Osteocyte (in vitro differentiated cells): ENCODE measurements at regions not wholly inside any gene's neighbourhood (a gene's known extent, or its start where the extent isn't known, plus 50 kb on each side); places are given as distances from the start of the nearest gene placed in this dataset.

Experiments used
- DNase-seq: peaks from one replicate; pipeline ENCODE4 v3.0.0; 2021; ENCODE audit warnings: mixed read lengths; ENCODE audit not compliant: unreplicated experiment; ENCODE audit errors: extremely low spot score
- H3K27ac Mint-ChIP-seq: one replicate; pipeline ENCODE4 v1.8.0; 2021; ENCODE audit warnings: mild to moderate bottlenecking, mixed read lengths; ENCODE audit not compliant: unreplicated experiment
- H3K27me3 Mint-ChIP-seq: one replicate; pipeline ENCODE4 v1.8.0; 2021; ENCODE audit warnings: mixed read lengths; ENCODE audit not compliant: unreplicated experiment
- H3K36me3 Mint-ChIP-seq: one replicate; pipeline ENCODE4 v1.8.0; 2021; ENCODE audit warnings: mixed read lengths; ENCODE audit not compliant: unreplicated experiment
- H3K4me1 Mint-ChIP-seq: one replicate; pipeline ENCODE4 v1.8.0; 2021; ENCODE audit warnings: mixed read lengths; ENCODE audit not compliant: unreplicated experiment
- H3K4me3 Mint-ChIP-seq: one replicate; pipeline ENCODE4 v1.8.0; 2021; ENCODE audit warnings: mild to moderate bottlenecking, moderate library complexity, mixed read lengths; ENCODE audit not compliant: unreplicated experiment
- H3K9me3 Mint-ChIP-seq: one replicate; pipeline ENCODE4 v1.8.0; 2021; ENCODE audit warnings: mixed read lengths; ENCODE audit not compliant: unreplicated experiment
- TF ChIP-seq, protein P1 (sequence below): fragments of 200-600 bp; sonication (generic); IDR thresholded peaks from 2 replicates; pipeline ENCODE4 v1.5.0; 2021; ENCODE audit warnings: antibody characterized with exemption, mild to moderate bottlenecking, moderate library complexity

DNA sequence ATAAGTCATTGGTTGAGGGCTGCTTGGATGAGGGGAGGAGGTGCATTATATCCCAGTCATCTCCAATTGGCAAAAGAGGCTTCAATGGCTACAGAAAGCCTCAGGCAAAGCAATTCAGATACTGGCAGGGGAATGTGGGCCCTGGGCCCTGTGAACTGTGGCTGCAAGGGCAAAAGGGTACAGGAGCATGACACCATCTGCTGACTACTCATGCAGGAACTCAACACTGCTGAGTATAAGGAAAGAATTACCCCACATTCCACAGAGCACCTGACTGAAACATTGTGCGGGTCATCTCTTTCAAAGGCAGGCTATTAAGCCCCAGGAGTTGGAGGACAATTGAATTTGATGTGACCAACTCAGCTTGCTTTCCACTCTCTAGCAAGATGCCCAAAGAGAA is 92.1 kb upstream of the SPTLC3 start:
- Mint-ChIP-seq H3K27me3 (peaks cover 29% of the 10 kb centered on the region), H3K9me3 (peaks cover 1% of the 10 kb centered on the region), H3K36me3 (no peaks in the 10 kb centered on the region), H3K4me1 (no peaks in the 10 kb centered on the region), H3K4me3 (no peak overlapping the region), H3K27ac (no peak overlapping the region)
- no peak for DNase-seq
- TF ChIP-seq, protein P1, sequence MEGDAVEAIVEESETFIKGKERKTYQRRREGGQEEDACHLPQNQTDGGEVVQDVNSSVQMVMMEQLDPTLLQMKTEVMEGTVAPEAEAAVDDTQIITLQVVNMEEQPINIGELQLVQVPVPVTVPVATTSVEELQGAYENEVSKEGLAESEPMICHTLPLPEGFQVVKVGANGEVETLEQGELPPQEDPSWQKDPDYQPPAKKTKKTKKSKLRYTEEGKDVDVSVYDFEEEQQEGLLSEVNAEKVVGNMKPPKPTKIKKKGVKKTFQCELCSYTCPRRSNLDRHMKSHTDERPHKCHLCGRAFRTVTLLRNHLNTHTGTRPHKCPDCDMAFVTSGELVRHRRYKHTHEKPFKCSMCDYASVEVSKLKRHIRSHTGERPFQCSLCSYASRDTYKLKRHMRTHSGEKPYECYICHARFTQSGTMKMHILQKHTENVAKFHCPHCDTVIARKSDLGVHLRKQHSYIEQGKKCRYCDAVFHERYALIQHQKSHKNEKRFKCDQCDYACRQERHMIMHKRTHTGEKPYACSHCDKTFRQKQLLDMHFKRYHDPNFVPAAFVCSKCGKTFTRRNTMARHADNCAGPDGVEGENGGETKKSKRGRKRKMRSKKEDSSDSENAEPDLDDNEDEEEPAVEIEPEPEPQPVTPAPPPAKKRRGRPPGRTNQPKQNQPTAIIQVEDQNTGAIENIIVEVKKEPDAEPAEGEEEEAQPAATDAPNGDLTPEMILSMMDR = no peak

DNA sequence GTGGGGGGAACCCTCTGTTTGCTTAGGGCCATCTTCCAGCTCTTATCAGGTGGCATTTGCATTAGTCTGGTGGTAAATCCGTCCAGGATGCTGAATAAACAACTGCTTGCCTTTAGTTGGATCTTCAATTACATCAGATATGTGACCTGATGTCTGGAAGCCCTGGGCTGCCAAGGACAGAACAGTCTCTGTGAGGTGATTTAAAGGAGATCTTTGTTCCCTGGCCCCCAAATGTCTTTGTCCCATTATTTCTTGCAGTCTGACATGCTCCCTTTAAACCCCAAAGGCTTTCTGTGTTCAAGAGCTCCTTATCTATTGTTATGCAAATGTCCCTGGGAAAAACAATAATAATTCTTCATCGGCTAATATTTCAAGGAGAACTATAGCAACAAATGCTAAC is 84.6 kb upstream of the SPTLC3 start:
- H3K4me1 Mint-ChIP-seq = peaks cover 27% of the 10 kb centered on the region
- TF ChIP-seq, protein P1 = no peak
- DNase-seq = no peak
- no peak overlapping the region for H3K4me3 Mint-ChIP-seq
- peaks cover 8% of the 10 kb centered on the region for H3K27me3 Mint-ChIP-seq
- H3K27ac Mint-ChIP-seq = no peak overlapping the region
- H3K36me3 Mint-ChIP-seq = no peaks in the 10 kb centered on the region
- H3K9me3 Mint-ChIP-seq = peaks cover 7% of the 10 kb centered on the region

DNA sequence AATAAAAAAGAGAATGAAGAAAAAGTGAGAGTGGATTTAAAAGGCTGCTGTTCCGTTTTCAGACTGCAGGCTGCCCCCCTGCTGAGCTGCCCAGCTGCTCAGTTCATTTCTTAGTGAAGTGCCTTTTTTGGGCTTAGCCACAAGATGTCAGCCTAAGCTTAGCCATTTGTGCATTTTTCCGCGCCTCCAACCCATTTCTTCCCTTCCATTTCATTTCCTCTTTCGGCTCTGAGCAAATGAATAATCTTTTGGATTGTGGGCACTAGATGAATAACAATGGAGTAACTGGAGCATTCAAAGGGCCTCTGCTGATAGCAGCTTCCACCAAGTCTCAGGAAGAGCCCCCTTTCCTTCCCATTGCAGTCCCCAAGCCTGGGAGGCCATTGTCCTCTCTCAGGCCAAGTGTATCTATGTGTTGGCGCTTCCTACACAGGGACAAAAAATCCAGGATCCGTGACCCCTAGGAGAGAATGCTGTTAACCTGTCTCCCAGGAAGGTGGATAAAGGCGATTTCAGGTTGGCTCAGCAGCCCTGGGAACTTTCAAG is 83.5 kb upstream of the SPTLC3 start:
- Mint-ChIP-seq H3K27ac (no peak overlapping the region), H3K4me3 (no peak overlapping the region), H3K36me3 (no peaks in the 10 kb centered on the region), H3K27me3 (peaks cover 8% of the 10 kb centered on the region), H3K4me1 (peaks cover 35% of the 10 kb centered on the region), H3K9me3 (peaks cover 7% of the 10 kb centered on the region)
- DNase-seq = peak; percentile 89
- TF ChIP-seq, protein P1 = peak; percentile 96

DNA sequence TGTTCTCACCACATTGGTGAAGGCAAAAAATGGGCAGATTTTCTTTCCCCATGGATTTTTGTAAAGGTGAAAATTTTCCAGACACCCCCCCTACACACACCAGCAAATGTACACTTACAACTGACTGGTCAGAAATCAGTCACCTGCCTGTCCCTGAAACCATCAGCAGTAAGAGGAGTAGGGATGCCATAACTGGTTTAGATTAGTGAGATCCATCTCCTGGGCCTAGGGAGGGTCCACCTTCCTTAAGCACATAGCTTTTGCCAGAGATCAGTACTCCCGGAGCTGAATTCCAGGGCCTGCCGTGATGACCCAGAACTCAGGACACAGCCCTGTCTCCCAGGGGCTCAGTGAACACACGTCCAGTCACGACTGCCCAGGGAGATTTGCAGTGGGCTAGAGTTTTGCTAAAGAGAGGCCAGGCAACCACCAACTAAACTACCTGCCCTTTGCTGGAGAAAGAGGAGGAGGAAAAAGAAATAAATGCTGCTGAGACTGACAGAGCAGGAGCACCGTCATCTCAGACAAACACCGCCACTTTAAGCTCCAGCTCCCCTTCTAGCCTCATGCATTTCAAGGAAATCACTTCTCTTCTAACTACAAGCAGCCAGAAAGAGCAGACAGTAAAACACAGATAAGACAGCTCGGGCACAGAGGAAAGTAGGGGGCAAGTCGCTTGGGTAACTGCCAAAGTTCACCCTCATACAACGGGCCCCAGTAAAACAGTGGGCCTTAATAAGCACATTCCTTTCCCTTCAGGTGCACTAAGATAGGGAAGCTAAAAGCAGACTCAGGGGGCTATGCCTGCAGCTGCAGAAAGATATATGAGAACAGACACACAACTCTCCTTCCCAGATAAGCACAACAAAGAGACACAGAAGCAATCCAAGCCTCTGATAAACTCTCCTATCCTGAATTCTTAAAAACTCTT is 82.6 kb upstream of the SPTLC3 start:
- peaks cover 8% of the 10 kb centered on the region for H3K27me3 Mint-ChIP-seq
- TF ChIP-seq, protein P1 = no peak
- H3K36me3 Mint-ChIP-seq = no peaks in the 10 kb centered on the region
- peaks cover 35% of the 10 kb centered on the region for H3K4me1 Mint-ChIP-seq
- H3K4me3 Mint-ChIP-seq = no peak overlapping the region
- no peak overlapping the region for H3K27ac Mint-ChIP-seq
- H3K9me3 Mint-ChIP-seq = peaks cover 7% of the 10 kb centered on the region
- no peak for DNase-seq

DNA sequence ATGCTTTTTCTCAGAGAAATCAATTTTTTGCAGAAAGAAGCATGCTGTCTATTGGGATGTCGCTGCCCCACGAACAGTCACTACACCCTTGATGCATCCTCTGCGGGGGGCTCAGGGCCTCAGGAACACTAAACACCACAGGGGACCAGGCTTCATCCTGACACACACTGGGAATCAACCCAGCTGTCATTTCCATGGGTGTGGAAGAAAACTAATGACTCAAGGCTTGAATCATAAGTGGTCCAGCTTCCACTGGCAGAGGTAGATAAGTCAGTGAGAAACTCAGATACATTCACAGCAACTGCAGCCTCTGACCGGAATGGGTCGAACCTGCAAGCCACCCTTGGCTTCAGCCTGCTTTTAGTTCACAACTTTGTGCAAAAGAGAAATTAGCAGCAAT is 81.3 kb upstream of the SPTLC3 start:
- no peak overlapping the region for H3K4me3 Mint-ChIP-seq
- H3K9me3 Mint-ChIP-seq = no peaks in the 10 kb centered on the region
- H3K36me3 Mint-ChIP-seq = no peaks in the 10 kb centered on the region
- peaks cover 35% of the 10 kb centered on the region for H3K4me1 Mint-ChIP-seq
- DNase-seq = no peak
- no peak overlapping the region for H3K27ac Mint-ChIP-seq
- TF ChIP-seq, protein P1 = no peak
- no peaks in the 10 kb centered on the region for H3K27me3 Mint-ChIP-seq
